GM12878 (cell line): ENCODE measurements at regions not wholly inside any gene's neighbourhood (a gene's known extent, or its start where the extent isn't known, plus 50 kb on each side); places are given as distances from the start of the nearest gene placed in this dataset.
A peak's percentile ranks its signal among the peaks of the same experiment; 100 is the strongest.

ENCODE experiments used
- CHD2 ChIP-seq: IDR thresholded peaks from 2 replicates; pipeline ENCODE4 v1.6.1; 2011; ENCODE audit warnings: low read depth, low read length, improper control_type of control experiment, borderline replicate concordance
- EED ChIP-seq: sonication (generic); IDR thresholded peaks from 2 replicates; pipeline ENCODE4 v1.6.1; 2016; ENCODE audit warnings: antibody characterized with exemption, low read depth
- ETV6 ChIP-seq, 2 experiments: fragments of 450-650 bp in 1 of 2; IDR thresholded peaks in 1 of 2; conservative IDR thresholded peaks in 1 of 2; 2 replicates each; pipeline ENCODE4 v1.6.1; 2014; ENCODE audit warnings: antibody characterized with exemption in 1 of 2, borderline replicate concordance in 1 of 2, low read depth in 1 of 2, mild to moderate bottlenecking in 1 of 2, moderate library complexity in 1 of 2
- FOS ChIP-seq: IDR thresholded peaks from 3 replicates; pipeline ENCODE4 v1.6.1; 2011; ENCODE audit warnings: borderline replicate concordance; ENCODE audit not compliant: insufficient read length; ENCODE audit errors: extremely low read depth
- FOXK2 ChIP-seq: fragments of 450-650 bp; IDR thresholded peaks from 2 replicates; pipeline ENCODE4 v1.6.1; 2017; ENCODE audit warnings: mild to moderate bottlenecking, moderate library complexity
- FOXM1 ChIP-seq: IDR thresholded peaks from 2 replicates; pipeline ENCODE4 v1.6.1; 2012; ENCODE audit warnings: low read depth, mild to moderate bottlenecking, inconsistent platforms, low read length, moderate library complexity
- HDAC2 ChIP-seq: fragments of 200-600 bp; sonication (generic); IDR thresholded peaks from 2 replicates; pipeline ENCODE4 v1.6.1; 2017
- IRF4 ChIP-seq: IDR thresholded peaks from 2 replicates; pipeline ENCODE4 v1.6.1; 2011; ENCODE audit warnings: low read depth, low read length
- JUND ChIP-seq: IDR thresholded peaks from 2 replicates; pipeline ENCODE4 v1.6.1; 2012; ENCODE audit warnings: low read depth, mild to moderate bottlenecking, low read length, improper control_type of control experiment, moderate library complexity
- MEF2A ChIP-seq: IDR thresholded peaks from 2 replicates; pipeline ENCODE4 v1.6.1; 2011; ENCODE audit warnings: low read depth, mild to moderate bottlenecking, low read length, moderate library complexity; ENCODE audit not compliant: insufficient read depth
- MEF2B ChIP-seq: fragments of 450-650 bp; IDR thresholded peaks from 2 replicates; pipeline ENCODE4 v1.6.1; 2018; ENCODE audit warnings: mild to moderate bottlenecking, moderate library complexity; ENCODE audit not compliant: partially characterized antibody, poor library complexity, severe bottlenecking
- MTA2 ChIP-seq: fragments of 450-650 bp; IDR thresholded peaks from 2 replicates; pipeline ENCODE4 v1.6.1; 2016; ENCODE audit warnings: low read depth, mild to moderate bottlenecking, moderate library complexity
- MYB ChIP-seq: fragments of 150-350 bp; IDR thresholded peaks from 2 replicates; pipeline ENCODE4 v1.6.1; 2014; ENCODE audit warnings: mild to moderate bottlenecking, low read depth, low read length, borderline replicate concordance
- NFYB ChIP-seq: IDR thresholded peaks from 2 replicates; pipeline ENCODE4 v1.6.1; 2011; ENCODE audit warnings: low read depth, mild to moderate bottlenecking, low read length, improper control_type of control experiment, moderate library complexity; ENCODE audit not compliant: insufficient read depth
- PML ChIP-seq: IDR thresholded peaks from 2 replicates; pipeline ENCODE4 v1.6.1; 2012; ENCODE audit warnings: low read length, inconsistent platforms
- RAD21 ChIP-seq: IDR thresholded peaks from 2 replicates; pipeline ENCODE4 v1.6.1; 2011; ENCODE audit warnings: mild to moderate bottlenecking, low read depth, low read length, moderate library complexity; ENCODE audit not compliant: insufficient read depth
- RFX5 ChIP-seq: IDR thresholded peaks from 2 replicates; pipeline ENCODE4 v1.6.1; 2011; ENCODE audit warnings: low read depth, low read length, improper control_type of control experiment
- RUNX3 ChIP-seq: IDR thresholded peaks from 2 replicates; pipeline ENCODE4 v1.6.1; 2012; ENCODE audit warnings: low read length, inconsistent platforms
- SP1 ChIP-seq: IDR thresholded peaks from one replicate; pipeline ENCODE4 v1.6.1; 2011; ENCODE audit warnings: low read depth, low read length
- SRF ChIP-seq, 2 experiments: IDR thresholded peaks; 2 replicates each; pipeline ENCODE4 v1.6.1; 2011; ENCODE audit warnings: low read depth in 2 of 2, low read length in 2 of 2, mild to moderate bottlenecking in 1 of 2, moderate library complexity in 1 of 2
- STAT1 ChIP-seq: fragments of 450-650 bp; conservative IDR thresholded peaks from 2 replicates; pipeline ENCODE4 v1.6.1; 2014; ENCODE audit warnings: antibody characterized with exemption, mild to moderate bottlenecking
- SUZ12 ChIP-seq: fragments of 200-600 bp; sonication (generic); IDR thresholded peaks from one replicate; pipeline ENCODE4 v1.6.1; 2018; ENCODE audit warnings: antibody characterized with exemption, mild to moderate bottlenecking; ENCODE audit not compliant: unreplicated experiment
- TCF3 ChIP-seq: IDR thresholded peaks from 2 replicates; pipeline ENCODE4 v1.6.1; 2012; ENCODE audit warnings: low read depth, mild to moderate bottlenecking, low read length, borderline replicate concordance; ENCODE audit not compliant: insufficient read depth
- YY1 ChIP-seq: IDR thresholded peaks from 2 replicates; pipeline ENCODE4 v1.6.1; 2011; ENCODE audit warnings: low read depth, mild to moderate bottlenecking, low read length
- ZNF274 ChIP-seq: IDR thresholded peaks from one replicate; pipeline ENCODE4 v1.8.0; 2011; ENCODE audit not compliant: insufficient read length, insufficient read depth
- TF ChIP-seq, protein P1 (sequence below): fragments of 450-650 bp; IDR thresholded peaks from 2 replicates; pipeline ENCODE4 v1.6.1; 2018; ENCODE audit warnings: mild to moderate bottlenecking, low read depth, moderate library complexity; ENCODE audit not compliant: partially characterized antibody
- TF ChIP-seq, protein P2 (sequence below): IDR thresholded peaks from 2 replicates; pipeline ENCODE4 v1.6.1; 2011; ENCODE audit warnings: borderline replicate concordance, low read depth, mild to moderate bottlenecking, moderate library complexity, mixed read lengths, low read length; ENCODE audit not compliant: insufficient read depth; ENCODE audit errors: extremely low read length
- TF ChIP-seq, protein P3 (sequence below): fragments of 450-650 bp; IDR thresholded peaks from 2 replicates; pipeline ENCODE4 v1.6.1; 2017; ENCODE audit warnings: mild to moderate bottlenecking

DNA sequence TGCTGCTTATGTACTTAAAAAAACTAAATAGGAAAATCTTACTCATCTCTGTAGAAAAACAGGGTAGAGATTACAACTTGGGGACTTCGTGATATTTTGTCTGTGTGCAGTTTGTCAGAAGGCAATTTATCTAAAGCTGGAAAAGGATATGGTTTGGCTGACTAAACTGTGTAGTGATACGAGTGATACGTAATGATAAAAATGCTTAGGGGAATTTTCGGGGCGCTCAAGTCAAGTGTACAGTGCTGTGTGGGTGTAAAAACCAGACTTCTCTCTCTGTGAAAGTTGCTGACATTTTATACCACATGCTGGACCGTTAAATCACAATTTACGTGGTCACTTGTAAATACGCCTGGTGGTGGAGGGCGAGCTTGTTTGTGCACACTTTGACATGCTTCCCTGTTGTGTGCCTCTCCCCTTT lies 221.7 kb downstream of the KCNRG start (continued):
- peak; percentile 25; the same call in 1 of the 2 replicates for TF ChIP-seq FOXK2
- no peak for TF ChIP-seq YY1
- peak; percentile 96 for TF ChIP-seq IRF4
- TF ChIP-seq TCF3, result peak; percentile 60; the same call in 1 of the 2 replicates
- TF ChIP-seq, protein P1, sequence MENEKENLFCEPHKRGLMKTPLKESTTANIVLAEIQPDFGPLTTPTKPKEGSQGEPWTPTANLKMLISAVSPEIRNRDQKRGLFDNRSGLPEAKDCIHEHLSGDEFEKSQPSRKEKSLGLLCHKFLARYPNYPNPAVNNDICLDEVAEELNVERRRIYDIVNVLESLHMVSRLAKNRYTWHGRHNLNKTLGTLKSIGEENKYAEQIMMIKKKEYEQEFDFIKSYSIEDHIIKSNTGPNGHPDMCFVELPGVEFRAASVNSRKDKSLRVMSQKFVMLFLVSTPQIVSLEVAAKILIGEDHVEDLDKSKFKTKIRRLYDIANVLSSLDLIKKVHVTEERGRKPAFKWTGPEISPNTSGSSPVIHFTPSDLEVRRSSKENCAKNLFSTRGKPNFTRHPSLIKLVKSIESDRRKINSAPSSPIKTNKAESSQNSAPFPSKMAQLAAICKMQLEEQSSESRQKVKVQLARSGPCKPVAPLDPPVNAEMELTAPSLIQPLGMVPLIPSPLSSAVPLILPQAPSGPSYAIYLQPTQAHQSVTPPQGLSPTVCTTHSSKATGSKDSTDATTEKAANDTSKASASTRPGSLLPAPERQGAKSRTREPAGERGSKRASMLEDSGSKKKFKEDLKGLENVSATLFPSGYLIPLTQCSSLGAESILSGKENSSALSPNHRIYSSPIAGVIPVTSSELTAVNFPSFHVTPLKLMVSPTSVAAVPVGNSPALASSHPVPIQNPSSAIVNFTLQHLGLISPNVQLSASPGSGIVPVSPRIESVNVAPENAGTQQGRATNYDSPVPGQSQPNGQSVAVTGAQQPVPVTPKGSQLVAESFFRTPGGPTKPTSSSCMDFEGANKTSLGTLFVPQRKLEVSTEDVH, result no peak
- TF ChIP-seq SP1, result peak; percentile 41
- no peak for TF ChIP-seq HDAC2
- peak; percentile 95 for TF ChIP-seq MEF2A
- peak; percentile 85 for TF ChIP-seq JUND
- TF ChIP-seq RFX5, result no peak
- TF ChIP-seq, protein P2, sequence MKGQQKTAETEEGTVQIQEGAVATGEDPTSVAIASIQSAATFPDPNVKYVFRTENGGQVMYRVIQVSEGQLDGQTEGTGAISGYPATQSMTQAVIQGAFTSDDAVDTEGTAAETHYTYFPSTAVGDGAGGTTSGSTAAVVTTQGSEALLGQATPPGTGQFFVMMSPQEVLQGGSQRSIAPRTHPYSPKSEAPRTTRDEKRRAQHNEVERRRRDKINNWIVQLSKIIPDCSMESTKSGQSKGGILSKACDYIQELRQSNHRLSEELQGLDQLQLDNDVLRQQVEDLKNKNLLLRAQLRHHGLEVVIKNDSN, result no peak
- TF ChIP-seq NFYB, result no peak
- TF ChIP-seq SRF (IDR thresholded peaks at IDR 0.05; ENCODE audit: low read depth in 2 of 2, low read length in 2 of 2), result peak in 1 of 2 experiments; percentile 38; a peak in 1 of 4 replicates
- TF ChIP-seq PML, result peak; percentile 95
- no peak for TF ChIP-seq STAT1
- TF ChIP-seq MTA2, result peak; percentile 93
- peak; percentile 78 for TF ChIP-seq MEF2B
- TF ChIP-seq RUNX3, result peak; percentile 99
- 0 out of 2 replicates have a peak, but pooled peaks have one; percentile 27 for TF ChIP-seq CHD2
- peak in 1 of 2 experiments; percentile 89; a peak in 2 of 4 replicates for TF ChIP-seq ETV6 (conservative IDR thresholded peaks at IDR 0.05 in 1 of 2, IDR thresholded peaks at IDR 0.05 in 1 of 2; ENCODE audit: borderline replicate concordance in 1 of 2, low read depth in 1 of 2)
- no peak for TF ChIP-seq SUZ12
- peak; percentile 100 for TF ChIP-seq FOXM1
- no peak for TF ChIP-seq FOS
- TF ChIP-seq EED, result peak; percentile 93
- no peak for TF ChIP-seq ZNF274
- TF ChIP-seq MYB, result 0 out of 2 replicates have a peak, but pooled peaks have one; percentile 60
- no peak for TF ChIP-seq RAD21
- TF ChIP-seq, protein P3, sequence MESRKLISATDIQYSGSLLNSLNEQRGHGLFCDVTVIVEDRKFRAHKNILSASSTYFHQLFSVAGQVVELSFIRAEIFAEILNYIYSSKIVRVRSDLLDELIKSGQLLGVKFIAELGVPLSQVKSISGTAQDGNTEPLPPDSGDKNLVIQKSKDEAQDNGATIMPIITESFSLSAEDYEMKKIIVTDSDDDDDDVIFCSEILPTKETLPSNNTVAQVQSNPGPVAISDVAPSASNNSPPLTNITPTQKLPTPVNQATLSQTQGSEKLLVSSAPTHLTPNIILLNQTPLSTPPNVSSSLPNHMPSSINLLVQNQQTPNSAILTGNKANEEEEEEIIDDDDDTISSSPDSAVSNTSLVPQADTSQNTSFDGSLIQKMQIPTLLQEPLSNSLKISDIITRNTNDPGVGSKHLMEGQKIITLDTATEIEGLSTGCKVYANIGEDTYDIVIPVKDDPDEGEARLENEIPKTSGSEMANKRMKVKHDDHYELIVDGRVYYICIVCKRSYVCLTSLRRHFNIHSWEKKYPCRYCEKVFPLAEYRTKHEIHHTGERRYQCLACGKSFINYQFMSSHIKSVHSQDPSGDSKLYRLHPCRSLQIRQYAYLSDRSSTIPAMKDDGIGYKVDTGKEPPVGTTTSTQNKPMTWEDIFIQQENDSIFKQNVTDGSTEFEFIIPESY, result no peak
